DND-41 (cell line): ENCODE measurements at regions not wholly inside any gene's neighbourhood (a gene's known extent, or its start where the extent isn't known, plus 50 kb on each side); places are given as distances from the start of the nearest gene placed in this dataset.

Experiments
- ATAC-seq: fragments of 200-7000 bp; cut with Tn5 transposase; 3 replicates; pipeline ENCODE4 v1.9.1; 2021; ENCODE audit warnings: low read depth; ENCODE audit not compliant: insufficient read depth
- DNase-seq: peaks from one replicate; pipeline ENCODE4 v3.0.0-alpha.2; 2020
- H2AFZ ChIP-seq: 2 replicates; pipeline ENCODE4 v1.6.0; 2012; ENCODE audit warnings: low read depth, low read length
- H3K27ac ChIP-seq: 2 replicates; pipeline ENCODE4 v1.5.1; 2012; ENCODE audit warnings: low read length, inconsistent platforms
- H3K27me3 ChIP-seq: fragments of 200-600 bp; sonication (generic); 2 replicates; pipeline ENCODE4 v1.6.0; 2012; ENCODE audit warnings: low read length, mild to moderate bottlenecking, inconsistent platforms; ENCODE audit not compliant: insufficient read depth, poor library complexity
- H3K36me3 ChIP-seq: 2 replicates; pipeline ENCODE4 v1.5.1; 2012; ENCODE audit warnings: low read length, inconsistent platforms; ENCODE audit not compliant: insufficient read depth
- H3K4me1 ChIP-seq: 2 replicates; pipeline ENCODE4 v1.5.1; 2012; ENCODE audit warnings: mild to moderate bottlenecking, low read length; ENCODE audit not compliant: insufficient read depth
- H3K4me2 ChIP-seq: 2 replicates; pipeline ENCODE4 v1.6.0; 2012; ENCODE audit warnings: mild to moderate bottlenecking, moderate library complexity, low read length, inconsistent platforms; ENCODE audit not compliant: insufficient read depth
- H3K4me3 ChIP-seq, 2 experiments: fragments of 200-600 bp in 1 of 2; shearing (Covaris generic) in 1 of 2; 2 replicates each; pipeline ENCODE4 v1.5.1; 2012 to 2016; ENCODE audit warnings: inconsistent platforms in 2 of 2, low read length in 2 of 2, mild to moderate bottlenecking in 2 of 2, low read depth in 1 of 2, moderate library complexity in 1 of 2
- H3K79me2 ChIP-seq: 2 replicates; pipeline ENCODE4 v1.6.0; 2012; ENCODE audit warnings: low read length, inconsistent platforms; ENCODE audit not compliant: insufficient read depth
- H3K9ac ChIP-seq: 2 replicates; pipeline ENCODE4 v1.6.0; 2012; ENCODE audit warnings: low read depth, mild to moderate bottlenecking, inconsistent platforms, low read length, moderate library complexity
- H3K9me3 ChIP-seq: 2 replicates; pipeline ENCODE4 v1.5.1; 2012; ENCODE audit warnings: low read length, moderate library complexity, mild to moderate bottlenecking, inconsistent platforms; ENCODE audit not compliant: insufficient read depth, severe bottlenecking
- H4K20me1 ChIP-seq: 2 replicates; pipeline ENCODE4 v1.6.0; 2012; ENCODE audit warnings: low read length; ENCODE audit not compliant: insufficient read depth
- EZH2 ChIP-seq: IDR thresholded peaks from 3 replicates; pipeline ENCODE4 v1.6.1; 2012; ENCODE audit warnings: borderline replicate concordance, low read depth, mild to moderate bottlenecking, moderate library complexity, low read length, inconsistent platforms; ENCODE audit not compliant: severe bottlenecking
- TF ChIP-seq, protein P1 (sequence below): IDR thresholded peaks from 2 replicates; pipeline ENCODE4 v1.5.1; 2012; ENCODE audit warnings: borderline replicate concordance, low read length, moderate library complexity, mild to moderate bottlenecking; ENCODE audit not compliant: poor library complexity, severe bottlenecking; ENCODE audit errors: extremely low read depth

DNA sequence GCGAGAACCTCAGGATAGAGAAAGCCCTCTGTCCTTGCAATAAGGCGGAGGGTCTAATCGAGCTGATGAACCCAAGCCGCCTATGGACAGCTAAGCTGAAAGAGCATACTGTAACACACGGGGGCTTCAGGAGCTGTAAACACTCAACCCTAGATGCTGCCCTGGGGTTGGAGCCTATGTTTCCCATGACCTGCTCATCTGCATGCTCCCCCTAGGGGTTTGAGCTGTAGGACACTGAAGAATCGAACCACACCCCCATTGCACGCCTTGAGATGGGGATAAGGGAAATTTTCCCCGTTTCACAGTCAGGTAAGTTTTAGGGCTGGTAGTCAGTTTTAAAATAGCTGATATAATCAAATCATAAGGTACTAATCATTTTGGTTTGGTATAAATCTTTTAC is 675.6 kb upstream of the CDH8 start:
- ATAC-seq = no peak
- Histone ChIP-seq H4K20me1 (no peaks in the 10 kb centered on the region), H3K4me2 (no peak overlapping the region), H3K9me3 (no peaks in the 10 kb centered on the region), H3K27ac (no peak overlapping the region), H3K36me3 (no peaks in the 10 kb centered on the region), H3K9ac (no peak overlapping the region), H3K79me2 (no peaks in the 10 kb centered on the region), H3K4me1 (no peaks in the 10 kb centered on the region), H3K4me3 (no peak overlapping the region), H2AFZ (no peak overlapping the region), H3K27me3 (no peaks in the 10 kb centered on the region)
- TF ChIP-seq, protein P1, sequence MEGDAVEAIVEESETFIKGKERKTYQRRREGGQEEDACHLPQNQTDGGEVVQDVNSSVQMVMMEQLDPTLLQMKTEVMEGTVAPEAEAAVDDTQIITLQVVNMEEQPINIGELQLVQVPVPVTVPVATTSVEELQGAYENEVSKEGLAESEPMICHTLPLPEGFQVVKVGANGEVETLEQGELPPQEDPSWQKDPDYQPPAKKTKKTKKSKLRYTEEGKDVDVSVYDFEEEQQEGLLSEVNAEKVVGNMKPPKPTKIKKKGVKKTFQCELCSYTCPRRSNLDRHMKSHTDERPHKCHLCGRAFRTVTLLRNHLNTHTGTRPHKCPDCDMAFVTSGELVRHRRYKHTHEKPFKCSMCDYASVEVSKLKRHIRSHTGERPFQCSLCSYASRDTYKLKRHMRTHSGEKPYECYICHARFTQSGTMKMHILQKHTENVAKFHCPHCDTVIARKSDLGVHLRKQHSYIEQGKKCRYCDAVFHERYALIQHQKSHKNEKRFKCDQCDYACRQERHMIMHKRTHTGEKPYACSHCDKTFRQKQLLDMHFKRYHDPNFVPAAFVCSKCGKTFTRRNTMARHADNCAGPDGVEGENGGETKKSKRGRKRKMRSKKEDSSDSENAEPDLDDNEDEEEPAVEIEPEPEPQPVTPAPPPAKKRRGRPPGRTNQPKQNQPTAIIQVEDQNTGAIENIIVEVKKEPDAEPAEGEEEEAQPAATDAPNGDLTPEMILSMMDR = no peak
- no peak for TF ChIP-seq EZH2
- no peak for DNase-seq

DNA sequence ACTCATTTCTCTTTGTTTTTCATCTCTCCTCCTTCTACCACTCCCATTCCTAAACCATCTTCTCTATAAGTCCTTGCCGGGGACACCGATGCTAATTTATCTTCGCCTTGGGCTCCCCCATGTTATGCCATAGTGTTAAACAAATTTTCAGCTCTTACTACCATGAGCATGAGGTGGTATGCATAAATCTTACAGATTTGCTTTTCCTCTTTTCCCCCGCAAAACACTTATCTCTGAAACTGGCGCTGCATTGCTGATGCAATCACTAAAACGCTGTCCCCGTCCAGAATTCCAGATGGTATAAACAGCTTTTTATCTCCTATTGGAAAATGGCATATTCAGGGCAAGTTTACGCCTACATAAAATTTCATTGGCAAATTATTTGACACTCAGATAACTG is 673.6 kb upstream of the CDH8 start:
- H3K36me3 ChIP-seq = no peaks in the 10 kb centered on the region
- H4K20me1 ChIP-seq = no peaks in the 10 kb centered on the region
- TF ChIP-seq, protein P1 = no peak
- TF ChIP-seq EZH2 = no peak
- H3K27me3 ChIP-seq = no peaks in the 10 kb centered on the region
- ATAC-seq (no peak), DNase-seq (no peak)
- no peak overlapping the region for H2AFZ ChIP-seq
- H3K27ac ChIP-seq = no peak overlapping the region
- no peak overlapping the region for H3K4me3 ChIP-seq
- no peaks in the 10 kb centered on the region for H3K79me2 ChIP-seq
- no peaks in the 10 kb centered on the region for H3K4me1 ChIP-seq
- H3K9ac ChIP-seq = no peak overlapping the region
- no peaks in the 10 kb centered on the region for H3K9me3 ChIP-seq
- H3K4me2 ChIP-seq = no peak overlapping the region

DNA sequence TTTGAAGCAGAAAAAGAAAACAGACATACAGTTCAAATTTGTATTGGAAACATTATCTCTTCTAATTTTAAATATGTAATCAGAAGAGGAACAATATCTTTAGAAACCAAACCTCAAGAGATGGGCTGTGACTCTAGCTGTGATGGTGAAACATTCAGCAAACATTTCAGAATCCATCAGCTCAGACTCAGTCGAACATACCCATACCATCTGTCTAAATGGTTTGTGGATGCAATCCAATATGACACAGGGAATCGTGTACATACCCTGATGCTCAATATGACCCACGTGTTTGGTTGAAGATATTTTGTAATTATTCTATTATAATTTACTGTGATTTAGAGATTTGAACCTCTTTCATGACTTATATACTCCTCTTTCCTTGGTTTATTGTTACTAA is 665.2 kb upstream of the CDH8 start:
- H3K4me3 ChIP-seq = no peak overlapping the region
- ATAC-seq (no peak), DNase-seq (no peak)
- H3K79me2 ChIP-seq = no peaks in the 10 kb centered on the region
- no peaks in the 10 kb centered on the region for H3K4me1 ChIP-seq
- H3K4me2 ChIP-seq = no peak overlapping the region
- no peak overlapping the region for H3K9ac ChIP-seq
- no peak overlapping the region for H3K27ac ChIP-seq
- no peaks in the 10 kb centered on the region for H3K27me3 ChIP-seq
- no peak for TF ChIP-seq EZH2
- TF ChIP-seq, protein P1 = no peak
- H3K9me3 ChIP-seq = no peaks in the 10 kb centered on the region
- H3K36me3 ChIP-seq = no peaks in the 10 kb centered on the region
- H2AFZ ChIP-seq = no peak overlapping the region
- no peaks in the 10 kb centered on the region for H4K20me1 ChIP-seq
